Hepatic stellate cell (primary cell): ENCODE measurements at regions not wholly inside any gene's neighbourhood (a gene's known extent, or its start where the extent isn't known, plus 50 kb on each side); places are given as distances from the start of the nearest gene placed in this dataset.

Experiments used
- DNase-seq: peaks from one replicate; pipeline ENCODE4 v3.0.0; 2011; ENCODE audit warnings: low spot score

GRCh38 chr14:85475113-85475512 lies 54.8 kb upstream of the FLRT2 start:
- no peak for DNase-seq

DNA sequence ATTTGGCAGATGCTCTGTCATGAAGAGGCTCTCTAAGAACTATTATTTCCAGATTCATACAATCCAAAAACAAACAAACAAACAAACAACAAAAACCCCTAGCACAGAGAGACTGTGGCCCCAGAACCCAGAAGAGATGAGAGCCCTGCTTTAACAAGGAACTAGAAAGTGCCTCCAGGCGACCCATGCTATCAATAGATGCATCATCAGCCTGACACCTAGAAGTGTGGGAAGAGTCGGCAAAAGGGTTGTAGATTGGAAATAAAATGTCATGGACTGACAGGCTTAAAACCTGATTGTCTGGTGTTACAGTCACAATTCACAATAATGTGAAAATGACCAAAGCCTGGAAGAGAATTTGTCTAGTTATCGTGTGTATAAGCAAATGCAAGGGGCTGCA lies 50.6 kb upstream of the FLRT2 start:
- no peak for DNase-seq

GRCh38 chr14:85479771-85480170 lies 50.2 kb upstream of the FLRT2 start:
- no peak for DNase-seq
